Spinal cord (tissue), 9 donors: ENCODE measurements at regions not wholly inside any gene's neighbourhood (a gene's known extent, or its start where the extent isn't known, plus 50 kb on each side); places are given as distances from the start of the nearest gene placed in this dataset.
A peak's percentile ranks its signal among the peaks of the same experiment; 100 is the strongest.
"Not testable (repeated sequence)": the region's sequence is repeated elsewhere in the genome, so short reads cannot be mapped to it uniquely, and the experiment has no call there.

Experiments used
- DNase-seq, 6 donors: peaks; one replicate each; pipeline versions ENCODE4 v3.0.0 to v3.0.0-alpha.2; 2013 to 2015; ENCODE audit warnings: low spot score in 6 of 6, low read depth in 4 of 6
- H3K27ac ChIP-seq: one replicate; pipeline ENCODE4 v1.5.1; 2013; ENCODE audit warnings: low read depth, low read length, control low read depth
- H3K27me3 ChIP-seq: one replicate; pipeline ENCODE4 v1.6.1; 2013; ENCODE audit warnings: low read length; ENCODE audit not compliant: control insufficient read depth, insufficient read depth
- H3K36me3 ChIP-seq: one replicate; pipeline ENCODE4 v1.6.1; 2013; ENCODE audit warnings: low read length; ENCODE audit not compliant: control insufficient read depth, insufficient read depth
- H3K4me1 ChIP-seq: one replicate; pipeline ENCODE4 v1.6.1; 2013; ENCODE audit warnings: low read length; ENCODE audit not compliant: control insufficient read depth, insufficient read depth
- H3K4me3 ChIP-seq: one replicate; pipeline ENCODE4 v1.5.1; 2013; ENCODE audit warnings: low read depth, low read length, control low read depth
- H3K9me3 ChIP-seq: one replicate; pipeline ENCODE4 v1.6.1; 2013; ENCODE audit warnings: low read length; ENCODE audit not compliant: control insufficient read depth, insufficient read depth
- WGBS: methylation state at CpG from one replicate; pipeline ENCODE4 v1.1.5; 2013; ENCODE audit warnings: missing lambda C conversion rate; ENCODE audit not compliant: insufficient coverage; 5-methylcytosine and 5-hydroxymethylcytosine counted together
- donor health status: healthy.

- no peak for DNase-seq
- Histone ChIP-seq H3K36me3 (no peaks in the 10 kb centered on the region), H3K4me1 (no peaks in the 10 kb centered on the region), H3K27me3 (no peaks in the 10 kb centered on the region), H3K27ac (no peak overlapping the region), H3K9me3 (no peaks in the 10 kb centered on the region), H3K4me3 (no peak overlapping the region)
Measured at GRCh38 chr1:184170719-184171118, 119.2 kb downstream of the TSEN15 start.

- H3K4me1 ChIP-seq: no peaks in the 10 kb centered on the region
- no peak overlapping the region for H3K4me3 ChIP-seq
- no peak for DNase-seq
- no peaks in the 10 kb centered on the region for H3K36me3 ChIP-seq
- no peaks in the 10 kb centered on the region for H3K27me3 ChIP-seq
- WGBS: no CpG with 5 or more reads among the region's 2 CpGs
- no peaks in the 10 kb centered on the region for H3K9me3 ChIP-seq
- H3K27ac ChIP-seq: no peak overlapping the region
Measured at GRCh38 chr1:184176058-184176457, 124.5 kb downstream of the TSEN15 start.

GRCh38 chr1:184181044-184181443 lies 129.5 kb downstream of the TSEN15 start:
- H3K4me1 ChIP-seq: no peaks in the 10 kb centered on the region
- no peaks in the 10 kb centered on the region for H3K36me3 ChIP-seq
- 80% methylated on average over 1 of the region's 2 CpGs for WGBS
- H3K27ac ChIP-seq: no peak overlapping the region
- DNase-seq: no peak
- no peaks in the 10 kb centered on the region for H3K27me3 ChIP-seq
- H3K9me3 ChIP-seq: no peaks in the 10 kb centered on the region
- no peak overlapping the region for H3K4me3 ChIP-seq

GRCh38 chr1:184183919-184184318 lies 132.4 kb downstream of the TSEN15 start:
- WGBS: 100% methylated on average over 1 of the region's 3 CpGs
- no peak for DNase-seq

GRCh38 chr1:184184614-184185013 lies 133.1 kb downstream of the TSEN15 start:
- DNase-seq, H3K4me1 ChIP-seq, H3K9me3 ChIP-seq, H3K4me3 ChIP-seq, H3K27me3 ChIP-seq, H3K27ac ChIP-seq, H3K36me3 ChIP-seq: not testable (repeated sequence)
- WGBS: no CpG with 5 or more reads among the region's 3 CpGs

More at GRCh38 chr1:184183919-184184318, 132.4 kb downstream of the TSEN15 start:
- Histone ChIP-seq H3K4me3 (no peak overlapping the region), H3K4me1 (no peaks in the 10 kb centered on the region), H3K27ac (no peak overlapping the region), H3K9me3 (no peaks in the 10 kb centered on the region), H3K27me3 (no peaks in the 10 kb centered on the region), H3K36me3 (no peaks in the 10 kb centered on the region)

GRCh38 chr1:184185347-184185746 lies 133.8 kb downstream of the TSEN15 start:
- H3K27me3 ChIP-seq: no peaks in the 10 kb centered on the region
- no peak overlapping the region for H3K27ac ChIP-seq
- no peak for DNase-seq
- 100% methylated on average over 3 of the region's 3 CpGs for WGBS
- H3K36me3 ChIP-seq: no peaks in the 10 kb centered on the region
- no peaks in the 10 kb centered on the region for H3K9me3 ChIP-seq
- no peaks in the 10 kb centered on the region for H3K4me1 ChIP-seq
- no peak overlapping the region for H3K4me3 ChIP-seq

- Histone ChIP-seq H3K9me3 (no peaks in the 10 kb centered on the region), H3K27me3 (no peaks in the 10 kb centered on the region), H3K27ac (no peak overlapping the region), H3K4me3 (no peak overlapping the region), H3K36me3 (no peaks in the 10 kb centered on the region), H3K4me1 (peaks cover 3% of the 10 kb centered on the region)
- no peak for DNase-seq
Measured at GRCh38 chr1:184186167-184186566, 134.6 kb downstream of the TSEN15 start.

GRCh38 chr1:184187097-184187496 lies 135.6 kb downstream of the TSEN15 start:
- Histone ChIP-seq H3K9me3 (no peaks in the 10 kb centered on the region), H3K27me3 (no peaks in the 10 kb centered on the region), H3K4me1 (peaks cover 6% of the 10 kb centered on the region), H3K4me3 (no peak overlapping the region), H3K36me3 (no peaks in the 10 kb centered on the region), H3K27ac (no peak overlapping the region)
- no CpG with 5 or more reads among the region's 3 CpGs for WGBS
- DNase-seq: no peak

- Histone ChIP-seq H3K27me3 (no peaks in the 10 kb centered on the region), H3K27ac (no peak overlapping the region), H3K4me3 (no peak overlapping the region), H3K36me3 (no peaks in the 10 kb centered on the region), H3K4me1 (peaks cover 6% of the 10 kb centered on the region), H3K9me3 (no peaks in the 10 kb centered on the region)
- DNase-seq: no peak
- no CpG with 5 or more reads among the region's 2 CpGs for WGBS
Measured at GRCh38 chr1:184188037-184188436, 136.5 kb downstream of the TSEN15 start.

GRCh38 chr1:184189361-184189760 lies 137.8 kb downstream of the TSEN15 start:
- Histone ChIP-seq H3K9me3 (no peaks in the 10 kb centered on the region), H3K27me3 (no peaks in the 10 kb centered on the region), H3K4me3 (no peak overlapping the region), H3K36me3 (no peaks in the 10 kb centered on the region), H3K27ac (no peak overlapping the region), H3K4me1 (peaks cover 6% of the 10 kb centered on the region)
- DNase-seq: peak in 3 of 6 donors; percentile 25 to 90 (median 82)
